NCI-H2227 (cell line): ENCODE measurements at regions not wholly inside any gene's neighbourhood (a gene's known extent, or its start where the extent isn't known, plus 50 kb on each side); places are given as distances from the start of the nearest gene placed in this dataset.
"Not testable (repeated sequence)": the region's sequence is repeated elsewhere in the genome, so short reads cannot be mapped to it uniquely, and the experiment has no call there.

ENCODE experiments used
- DNase-seq: peaks from one replicate; lab custom pipeline; 2025; ENCODE audit not compliant: unreplicated experiment; lab: John Stamatoyannopoulos, UW

DNA sequence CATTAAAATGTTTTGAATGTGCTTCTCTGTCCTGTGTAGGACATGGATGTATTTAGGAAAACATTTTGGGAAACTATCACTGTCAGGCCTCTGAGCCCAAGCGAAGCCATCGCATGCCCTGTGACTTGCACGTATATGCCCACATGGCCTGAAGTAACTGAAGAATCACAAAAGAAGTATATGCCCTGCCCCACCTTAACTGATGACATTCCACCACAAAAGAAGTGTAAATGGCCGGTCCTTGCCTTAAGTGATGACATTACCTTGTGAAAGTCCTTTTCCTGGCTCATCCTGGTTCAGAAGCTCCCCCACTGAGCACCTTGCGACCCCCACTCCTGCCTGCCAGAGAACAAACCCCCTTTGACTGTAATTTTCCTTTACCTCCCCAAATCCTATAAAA lies 191.1 kb upstream of the MEIS1 start:
- DNase-seq: not testable (repeated sequence)

DNA sequence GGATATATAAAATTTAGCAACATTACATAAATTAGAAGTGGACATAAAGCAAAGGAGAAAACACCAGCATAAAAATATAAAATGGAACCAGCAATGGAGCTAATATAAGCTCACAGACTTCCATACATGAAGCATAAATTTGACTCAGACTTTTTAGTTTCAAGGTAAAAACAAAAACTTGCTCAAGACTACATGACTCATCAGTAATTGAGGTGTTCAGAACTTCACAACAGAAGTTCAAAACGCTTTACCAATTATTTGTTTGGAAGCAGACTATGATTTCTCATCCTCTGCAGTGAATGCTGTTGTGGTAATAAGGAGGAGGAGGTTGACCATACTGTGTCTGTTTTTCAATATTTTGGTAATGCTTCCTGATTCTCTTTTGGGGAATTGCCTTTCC lies 192.0 kb upstream of the MEIS1 start:
- not testable (repeated sequence) for DNase-seq

DNA sequence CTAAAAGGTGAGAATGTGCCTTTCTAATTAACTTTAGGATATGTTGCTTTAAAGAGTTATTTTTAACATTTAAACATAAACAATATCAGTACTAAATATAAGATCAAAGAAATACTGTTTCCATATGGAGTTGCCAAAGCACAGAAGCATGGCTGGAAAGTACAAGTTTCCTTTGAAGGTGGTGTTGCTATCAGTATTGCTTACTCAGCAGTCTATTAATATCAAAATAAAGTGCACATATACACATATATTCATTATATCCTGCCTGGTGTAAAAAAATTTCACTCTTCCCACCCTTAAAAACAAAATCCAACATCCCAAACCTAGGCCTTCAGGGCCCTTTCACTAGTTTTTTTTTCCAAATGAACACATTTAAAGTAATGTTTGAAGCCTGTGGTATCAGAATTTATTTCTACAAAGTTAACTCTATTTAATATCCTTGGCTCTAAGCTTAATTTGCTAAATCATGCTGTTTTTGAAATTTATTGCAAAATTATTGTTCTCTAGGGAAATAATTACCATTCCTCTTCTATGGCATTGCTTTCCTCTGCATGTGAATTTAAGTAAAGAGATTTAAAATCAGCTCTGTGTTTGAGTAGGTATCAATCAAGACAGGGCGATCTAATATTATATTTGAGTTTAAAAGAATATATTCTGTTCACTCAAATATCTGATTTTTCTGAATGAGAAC lies 192.7 kb upstream of the MEIS1 start:
- no peak for DNase-seq

DNA sequence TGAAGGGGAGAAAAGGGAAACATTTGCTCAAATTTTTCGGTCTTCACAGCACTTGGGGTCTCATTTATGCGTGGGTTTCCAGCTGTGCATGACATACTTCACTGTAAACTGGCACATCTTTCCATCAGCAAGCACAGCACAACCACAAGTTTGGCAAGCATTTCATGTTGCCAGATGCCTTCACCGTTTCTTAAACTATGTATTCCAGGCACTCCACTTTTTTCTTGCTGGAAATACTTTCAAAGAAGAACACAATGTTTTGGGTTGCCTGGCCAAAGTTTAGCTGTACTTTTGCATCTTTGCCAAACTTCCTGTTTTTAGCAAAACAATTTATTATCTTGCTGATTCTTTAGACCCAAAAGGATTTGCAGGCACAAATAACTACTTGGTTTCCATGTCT lies 194.6 kb upstream of the MEIS1 start:
- no peak for DNase-seq

DNA sequence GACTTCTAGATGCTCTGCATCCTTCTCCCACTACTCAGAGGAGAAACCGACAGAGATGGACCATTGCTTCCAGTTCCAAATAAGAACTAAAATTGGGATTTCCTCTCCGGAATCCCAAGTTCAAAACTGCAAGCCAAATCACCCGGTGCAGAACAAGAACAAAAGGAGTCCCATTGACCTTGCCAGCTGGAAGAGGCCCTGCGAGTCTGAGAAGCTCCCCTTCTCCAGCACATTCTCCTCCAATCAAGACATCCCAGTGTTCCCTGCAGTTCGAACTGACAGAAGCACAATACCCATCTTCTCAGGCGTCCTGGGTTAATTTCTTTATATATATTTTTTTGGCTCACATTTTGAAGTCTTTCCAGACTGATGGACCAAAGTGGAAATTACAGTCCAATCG lies 195.3 kb upstream of the MEIS1 start:
- DNase-seq: peak; percentile 54

DNA sequence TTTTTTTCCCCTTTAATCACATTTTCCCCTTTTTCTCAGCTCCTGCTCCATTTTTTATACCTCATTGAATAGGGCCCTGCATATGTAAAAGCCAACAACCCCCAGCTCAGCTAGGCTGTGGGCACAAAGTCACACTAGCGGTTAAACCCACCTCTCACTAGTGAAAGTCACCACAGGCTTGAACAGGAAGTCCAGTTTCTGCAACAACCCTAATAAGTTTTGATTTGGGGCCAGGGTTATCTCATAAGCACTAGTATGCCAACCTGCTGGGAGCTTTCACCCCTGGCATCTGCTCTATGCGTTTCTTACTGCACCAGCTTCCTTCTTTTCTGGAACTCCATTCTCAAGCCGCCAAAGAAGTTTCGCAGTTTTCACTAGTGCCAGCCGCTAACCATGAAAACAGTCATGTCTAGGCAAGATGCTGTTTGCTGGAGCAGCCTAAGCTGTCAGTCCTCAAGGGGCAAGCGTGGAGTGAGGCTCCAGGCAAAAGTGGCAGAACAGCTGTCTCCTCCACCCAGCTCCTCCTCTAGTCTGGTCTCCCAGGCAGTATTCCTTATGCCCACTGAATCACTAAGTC lies 197.0 kb upstream of the MEIS1 start:
- DNase-seq: no peak

DNA sequence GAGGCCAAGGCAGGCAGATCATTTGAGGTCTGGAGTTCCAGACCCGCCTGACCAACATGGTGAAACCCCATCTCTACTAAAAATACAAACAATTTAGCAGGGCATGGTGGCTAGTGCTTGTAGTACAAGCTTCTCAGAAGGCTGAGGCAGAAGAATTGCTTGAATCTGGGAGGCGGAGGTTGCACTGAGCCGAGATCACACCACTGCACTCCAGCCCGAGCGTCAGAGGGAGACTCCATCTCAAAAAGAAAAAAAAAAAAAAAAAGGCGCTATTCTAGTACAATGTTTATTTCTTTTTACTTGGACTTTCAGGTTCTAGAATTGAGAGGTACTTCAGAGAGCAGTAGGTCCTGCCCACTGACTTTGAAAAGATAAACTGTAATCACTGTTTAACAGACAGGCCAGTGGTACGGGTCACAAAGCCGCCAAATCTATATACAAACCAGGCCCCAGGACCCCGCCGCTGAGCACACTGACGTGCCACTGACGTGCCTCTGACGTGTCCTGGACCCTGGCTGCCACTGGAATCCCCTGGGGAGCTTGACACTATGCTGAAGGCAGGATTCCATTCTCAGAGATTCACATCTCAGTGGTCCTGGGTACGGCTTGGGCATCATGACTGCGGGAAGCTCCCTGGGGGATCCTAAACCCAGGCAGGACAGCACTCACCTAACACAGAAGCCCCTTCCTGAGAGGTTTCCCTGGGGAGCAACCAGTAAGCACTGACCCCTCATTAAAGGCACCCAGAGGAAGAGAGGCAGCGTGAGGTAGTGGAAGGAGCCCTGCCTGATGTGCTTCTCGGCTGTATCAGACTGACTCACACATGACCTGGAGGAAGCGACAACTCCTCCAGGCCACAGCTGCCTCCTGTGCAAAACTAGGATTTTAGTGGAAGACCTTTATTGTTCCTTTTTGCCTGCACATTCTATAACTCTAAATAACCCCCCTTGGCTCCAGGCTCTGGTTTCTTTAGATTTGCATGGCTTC lies 197.8 kb upstream of the MEIS1 start:
- no peak for DNase-seq

DNA sequence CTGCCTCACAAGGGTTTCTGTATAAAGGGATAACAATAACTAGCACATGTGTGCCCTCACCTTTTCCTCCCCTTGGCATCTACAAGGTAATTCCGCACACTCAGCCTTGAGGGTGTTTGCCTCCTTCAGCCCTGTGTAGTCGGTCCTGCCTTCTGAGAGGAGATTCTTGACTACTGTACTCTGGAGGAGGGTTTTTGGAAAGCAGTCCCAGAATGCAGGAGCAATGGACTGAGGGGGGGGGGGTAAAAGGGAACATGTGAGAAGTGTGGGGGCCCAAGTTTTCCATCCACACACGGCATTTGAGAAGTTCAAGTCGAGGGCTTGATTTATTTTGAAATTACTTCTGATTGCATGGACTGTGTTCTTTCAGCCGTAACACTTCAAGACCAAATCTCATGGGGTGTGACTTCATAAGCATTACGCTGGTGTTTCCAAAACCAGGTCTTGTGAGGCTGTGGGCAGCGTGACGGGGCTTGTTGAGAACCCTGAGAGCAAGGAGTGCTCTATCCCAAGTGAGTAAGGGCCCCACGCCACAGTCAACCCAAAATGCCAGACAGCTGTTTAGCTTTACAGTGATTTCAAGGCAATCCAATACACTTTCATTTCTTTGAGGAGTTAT lies 198.7 kb upstream of the MEIS1 start:
- no peak for DNase-seq

DNA sequence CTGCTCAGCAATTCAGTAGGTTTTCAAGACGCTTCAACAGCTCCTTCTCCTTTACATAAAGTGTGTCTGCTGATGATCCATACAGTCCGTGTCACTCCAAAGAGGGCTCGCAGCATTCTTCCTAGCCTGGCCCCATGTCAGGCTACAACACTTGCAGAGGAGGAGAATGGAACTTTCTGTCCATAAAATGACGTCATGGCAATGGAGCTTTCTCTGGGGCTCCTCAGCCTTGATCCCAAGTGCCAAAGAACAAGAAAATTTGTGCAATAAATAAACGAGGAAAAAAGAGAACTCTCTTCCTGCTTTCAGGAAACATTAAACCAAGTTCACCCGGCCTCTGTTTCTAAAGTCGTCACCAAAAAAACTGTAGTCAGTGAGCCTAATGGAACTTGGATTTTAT lies 199.5 kb upstream of the MEIS1 start:
- no peak for DNase-seq

DNA sequence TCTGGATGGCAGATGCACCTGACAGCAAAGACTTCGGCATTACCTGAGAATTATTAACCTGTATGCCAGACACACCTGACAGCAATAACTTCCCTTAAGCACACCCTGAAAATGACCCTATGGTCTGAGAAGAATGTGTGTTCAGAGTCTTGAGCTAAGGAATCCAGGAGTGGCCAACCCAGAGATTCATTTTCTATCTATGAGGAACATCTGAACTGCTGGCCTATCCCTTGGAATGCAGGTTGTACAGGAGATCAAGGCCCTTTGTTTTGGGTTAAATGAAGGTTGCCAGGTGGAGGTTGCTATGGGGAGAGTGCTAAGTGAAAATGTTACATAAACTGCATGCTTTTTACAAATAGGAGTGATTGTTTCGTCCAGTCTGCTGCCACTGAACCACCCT lies 200.9 kb upstream of the MEIS1 start:
- no peak for DNase-seq

DNA sequence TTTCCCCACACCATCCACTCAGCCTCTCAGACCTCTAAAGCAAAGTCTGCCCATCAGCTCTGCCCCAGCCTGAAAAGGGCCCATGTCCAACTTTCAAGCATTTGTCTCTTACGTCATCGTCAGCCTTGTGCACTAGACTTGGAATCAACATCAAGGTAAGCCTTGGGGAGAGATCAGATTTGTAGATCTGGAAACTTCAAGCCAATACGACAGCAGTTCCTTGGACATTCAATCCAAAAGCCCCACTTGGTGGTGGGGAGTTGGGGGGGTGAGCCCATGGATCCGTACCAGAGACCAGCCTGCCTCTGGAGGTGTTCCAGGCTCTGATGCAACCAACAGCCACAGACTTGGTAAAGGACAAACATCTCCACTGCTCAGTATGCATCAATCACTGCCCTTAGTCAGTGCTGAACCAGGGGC lies 206.8 kb upstream of the MEIS1 start:
- DNase-seq: no peak

DNA sequence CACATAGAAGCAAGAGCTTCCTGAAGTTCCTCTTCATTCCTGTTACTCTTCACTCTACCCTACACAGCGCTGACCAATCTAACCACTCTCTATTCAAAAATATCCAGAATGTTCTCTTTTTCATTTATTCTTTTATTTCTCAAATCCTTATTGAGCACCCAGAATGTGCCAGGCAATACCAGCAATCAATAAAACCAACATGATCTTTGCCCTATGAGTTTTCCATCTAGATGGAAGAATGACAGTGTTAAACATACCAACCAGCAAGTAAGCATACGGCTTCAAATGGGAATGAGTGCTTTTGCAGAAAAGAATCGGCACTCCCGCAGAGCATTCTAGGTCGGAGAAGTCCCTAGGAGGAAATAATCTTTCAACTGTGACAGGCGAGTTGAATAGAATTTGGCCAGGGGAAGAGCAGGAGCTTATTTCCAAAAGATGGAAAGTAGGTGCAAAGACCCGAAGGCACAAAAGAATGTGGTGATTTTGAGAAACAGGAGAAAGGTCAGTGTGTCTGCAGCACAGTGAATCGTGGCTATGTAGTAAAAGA lies 217.8 kb upstream of the MEIS1 start:
- no peak for DNase-seq

DNA sequence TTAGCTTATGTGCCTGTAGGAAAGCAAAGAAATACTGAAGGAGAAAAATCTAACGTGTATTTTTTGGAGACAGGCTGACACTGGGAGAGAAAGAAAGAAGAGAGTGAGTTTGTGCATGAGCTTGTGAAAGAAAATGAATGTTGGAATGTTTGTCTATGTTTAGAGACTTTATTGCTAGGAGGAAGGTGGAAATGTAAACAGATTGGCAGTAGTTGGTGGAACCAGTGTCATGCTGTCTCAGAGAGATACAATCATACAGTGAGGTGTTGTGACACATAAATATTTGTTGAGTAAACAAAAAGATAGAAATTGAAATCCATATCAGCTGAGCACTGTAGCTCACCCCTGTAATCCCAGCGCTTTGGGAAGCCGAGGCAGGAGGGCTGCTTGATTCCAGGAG lies 222.2 kb upstream of the MEIS1 start:
- no peak for DNase-seq

DNA sequence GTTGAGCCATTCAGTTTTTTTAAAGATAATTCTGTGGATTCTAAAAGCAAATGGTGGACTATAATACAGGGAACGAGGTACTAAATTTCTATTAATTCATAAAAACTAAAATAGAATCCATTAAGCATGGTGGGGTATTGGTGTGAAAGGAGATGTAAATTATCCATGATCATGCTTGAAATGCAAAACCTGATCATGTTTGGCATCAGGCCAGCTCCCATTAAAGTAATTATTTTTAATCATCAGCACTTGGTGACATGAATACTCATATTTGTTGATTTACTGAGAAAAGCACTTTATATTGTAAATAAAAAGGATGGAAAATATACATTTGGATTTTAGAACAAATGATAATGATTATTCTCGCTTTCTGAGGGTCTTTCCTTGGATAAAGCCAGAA lies 232.3 kb upstream of the MEIS1 start:
- DNase-seq: no peak

DNA sequence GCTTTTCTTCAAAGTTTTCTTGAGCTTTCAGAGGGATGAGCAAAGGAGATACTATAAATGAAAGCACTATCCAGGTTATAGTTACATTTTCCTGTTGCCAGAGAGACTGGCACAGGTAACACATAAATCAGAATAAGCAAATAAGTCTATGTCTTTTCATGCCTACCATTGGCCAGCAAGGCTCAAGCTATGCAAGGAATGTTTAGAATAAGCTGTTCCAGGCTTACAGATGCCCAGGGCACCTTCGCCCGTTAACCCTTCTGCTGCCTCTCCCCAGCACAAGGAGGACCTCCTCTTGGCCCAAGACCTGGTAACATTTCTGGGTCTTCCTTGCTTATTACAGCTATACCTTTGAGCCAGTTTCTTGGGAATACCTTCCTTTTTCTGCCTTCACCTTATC lies 233.7 kb upstream of the MEIS1 start:
- DNase-seq: no peak

DNA sequence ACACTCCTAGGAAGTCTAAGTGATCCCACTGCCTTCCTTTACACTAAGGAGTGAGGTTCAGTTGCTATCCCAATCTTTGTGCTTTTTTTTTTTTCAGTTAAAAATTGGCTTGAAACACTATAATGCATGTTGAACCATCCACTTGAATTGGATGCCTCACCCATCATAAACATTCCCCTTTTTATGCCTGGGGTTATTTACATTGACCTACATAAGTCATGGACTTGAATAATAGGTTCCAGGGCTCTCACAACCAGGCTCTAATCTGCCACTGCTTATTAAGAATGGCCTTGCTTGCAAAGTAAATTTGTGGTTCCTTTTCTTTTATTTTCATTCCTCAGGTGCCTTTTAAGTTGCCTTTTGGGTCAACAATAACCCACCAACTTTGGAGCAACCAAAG lies 236.1 kb upstream of the MEIS1 start:
- no peak for DNase-seq

DNA sequence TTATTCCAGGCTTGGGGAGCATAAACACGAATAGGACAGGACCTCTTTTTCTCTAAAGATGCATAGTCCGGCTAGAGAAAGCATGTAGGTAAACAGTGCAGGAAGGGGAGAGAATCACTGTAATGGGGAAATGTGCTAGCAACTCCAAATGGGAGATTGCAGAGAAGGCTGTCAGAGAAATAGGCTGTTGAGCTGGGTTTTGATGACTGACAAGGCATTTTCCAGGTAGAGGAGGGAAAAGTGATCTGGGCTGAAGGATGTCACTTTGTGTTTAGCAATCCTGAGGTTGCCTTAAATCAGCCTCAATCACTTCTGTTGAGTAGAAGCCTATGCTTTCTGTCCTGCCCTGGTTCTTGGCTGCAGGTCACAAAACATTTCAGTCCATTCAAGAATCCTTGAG lies 242.0 kb upstream of the MEIS1 start:
- no peak for DNase-seq

DNA sequence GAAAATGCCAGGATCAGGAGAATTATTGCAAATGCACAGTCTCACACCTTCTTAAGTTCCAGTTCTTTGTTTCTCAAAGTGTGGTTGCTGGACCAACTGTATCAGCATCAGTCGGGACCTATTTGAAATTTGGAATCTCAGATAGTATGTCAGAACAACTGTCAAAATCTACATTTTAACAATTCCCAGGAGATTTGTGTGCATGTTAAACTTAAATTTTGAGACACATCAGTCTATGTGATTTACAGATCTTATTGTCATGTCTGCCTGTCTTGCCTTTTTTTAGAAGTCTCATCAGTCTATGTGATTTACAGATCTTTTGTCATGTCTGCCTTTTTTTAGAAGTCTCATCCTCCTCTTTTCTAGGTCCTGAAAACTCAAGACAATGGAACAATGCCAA lies 243.6 kb upstream of the MEIS1 start:
- no peak for DNase-seq

DNA sequence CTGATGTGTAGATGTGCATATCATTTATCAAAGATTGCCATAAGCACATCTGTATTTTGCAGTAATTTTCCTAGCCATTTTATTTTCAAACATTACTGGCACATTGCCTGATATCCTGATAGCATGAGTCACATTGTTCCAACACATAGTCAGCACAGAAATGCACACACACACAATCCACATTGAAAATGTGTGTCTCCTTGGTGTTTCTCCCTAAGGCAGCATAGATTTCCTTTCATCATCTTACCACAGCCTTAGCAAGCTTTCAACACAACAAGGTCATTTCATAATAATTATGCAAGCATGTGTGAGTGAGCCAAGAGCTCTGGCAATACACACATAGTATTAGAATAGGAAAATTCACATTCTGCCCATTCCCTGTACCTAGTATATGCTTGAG lies 245.4 kb upstream of the MEIS1 start:
- no peak for DNase-seq

DNA sequence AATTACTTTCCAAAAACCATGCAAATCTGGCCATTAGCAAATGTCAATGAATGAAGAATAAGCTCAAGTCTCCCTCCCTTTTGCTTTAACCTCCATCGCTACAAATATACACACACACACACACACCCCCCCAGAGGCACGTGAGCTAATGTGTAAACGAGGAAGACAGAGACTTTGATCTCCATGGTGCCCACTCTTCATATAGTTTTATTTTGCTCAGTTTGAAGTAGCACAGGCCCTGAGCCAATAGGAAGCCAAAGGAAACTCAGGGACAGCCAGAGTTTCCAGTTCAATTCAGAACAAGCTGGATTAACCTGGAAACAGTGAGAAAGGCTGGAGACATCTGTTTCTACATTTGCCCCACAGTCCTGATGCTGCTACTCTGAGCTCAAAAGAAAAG lies 248.4 kb upstream of the MEIS1 start:
- DNase-seq: no peak

DNA sequence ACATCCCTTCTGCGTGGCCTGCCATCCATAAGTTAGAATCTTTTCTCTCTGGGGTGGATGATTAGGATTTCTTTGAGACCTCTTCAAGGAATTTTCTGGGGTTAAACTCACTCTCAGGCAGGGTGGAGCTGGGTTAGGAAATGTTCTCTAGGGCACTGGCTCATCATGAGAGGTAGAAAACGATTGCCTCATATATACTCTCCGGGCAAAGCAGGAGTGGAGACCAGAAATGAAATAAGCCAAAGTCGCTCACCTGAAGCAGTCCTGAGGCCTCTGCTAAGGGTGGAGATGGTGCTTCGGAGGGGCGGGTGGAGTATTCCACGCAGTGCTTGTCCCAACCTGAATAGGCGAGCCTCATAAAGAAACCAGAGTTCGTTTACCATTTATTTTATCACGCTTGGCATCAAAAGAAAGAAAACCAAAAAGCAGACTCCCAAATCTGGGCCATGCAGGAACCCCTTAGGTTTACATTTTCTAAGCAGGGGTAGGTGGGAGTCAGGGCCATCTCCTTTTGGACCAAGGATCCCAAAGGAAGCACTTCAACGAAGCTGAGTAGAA lies 249.3 kb upstream of the MEIS1 start:
- no peak for DNase-seq
